Urothelium cell line (cell line): ENCODE measurements at regions not wholly inside any gene's neighbourhood (a gene's known extent, or its start where the extent isn't known, plus 50 kb on each side); places are given as distances from the start of the nearest gene placed in this dataset.
A peak's percentile ranks its signal among the peaks of the same experiment; 100 is the strongest.

Source experiments
- DNase-seq: peaks from one replicate; pipeline ENCODE4 v3.0.0; 2011; ENCODE audit warnings: low spot score, mixed read lengths
- FAIRE-seq: peaks from 2 replicates; lab custom pipeline; 2011; peaks lifted over from hg19 to GRCh38; lab: Jason Lieb, UNC

GRCh38 chr2:106704798-106705197 is 181.2 kb downstream of the ST6GAL2 start:
- FAIRE-seq: no peak
- DNase-seq: no peak

- FAIRE-seq (no peak), DNase-seq (no peak)
Measured at GRCh38 chr2:106705877-106706276, 180.1 kb downstream of the ST6GAL2 start.

GRCh38 chr2:106706283-106706682 is 179.7 kb downstream of the ST6GAL2 start:
- FAIRE-seq (no peak), DNase-seq (no peak)

- FAIRE-seq (no peak), DNase-seq (no peak)
Measured at GRCh38 chr2:106708209-106708608, 177.8 kb downstream of the ST6GAL2 start.

- FAIRE-seq: no peak
Measured at GRCh38 chr2:106709229-106709628, 176.7 kb downstream of the ST6GAL2 start.

GRCh38 chr2:106719222-106719621 is 166.7 kb downstream of the ST6GAL2 start:
- FAIRE-seq: no peak
- no peak for DNase-seq

More at GRCh38 chr2:106709229-106709628, 176.7 kb downstream of the ST6GAL2 start:
- no peak for DNase-seq

GRCh38 chr2:106720026-106720425 is 165.9 kb downstream of the ST6GAL2 start:
- DNase-seq (no peak), FAIRE-seq (no peak)

GRCh38 chr2:106724301-106724794 is 161.6 kb downstream of the ST6GAL2 start:
- FAIRE-seq (peak; percentile 99), DNase-seq (no peak)

GRCh38 chr2:106734165-106734564 is 151.8 kb downstream of the ST6GAL2 start:
- FAIRE-seq (no peak), DNase-seq (no peak)

- DNase-seq (no peak), FAIRE-seq (no peak)
Measured at GRCh38 chr2:106735807-106736206, 150.2 kb downstream of the ST6GAL2 start.

- FAIRE-seq: no peak
Measured at GRCh38 chr2:106736221-106736620, 149.7 kb downstream of the ST6GAL2 start.

GRCh38 chr2:106745468-106745867 is 140.5 kb downstream of the ST6GAL2 start:
- DNase-seq: no peak
- no peak for FAIRE-seq

More at GRCh38 chr2:106736221-106736620, 149.7 kb downstream of the ST6GAL2 start:
- no peak for DNase-seq

GRCh38 chr2:106749823-106750222 is 136.1 kb downstream of the ST6GAL2 start:
- FAIRE-seq: no peak
- no peak for DNase-seq
